Glutamatergic neuron (in vitro differentiated cells): ENCODE measurements at regions not wholly inside any gene's neighbourhood (a gene's known extent, or its start where the extent isn't known, plus 50 kb on each side); places are given as distances from the start of the nearest gene placed in this dataset.

Experiments
- DNase-seq: peaks from one replicate; pipeline ENCODE4 v3.0.0; 2022
- H3K27ac Mint-ChIP-seq: one replicate; pipeline ENCODE4 v1.8.0; 2020; ENCODE audit warnings: mild to moderate bottlenecking, mixed read lengths, inconsistent platforms; ENCODE audit not compliant: unreplicated experiment
- H3K27me3 Mint-ChIP-seq: one replicate; pipeline ENCODE4 v1.8.0; 2020; ENCODE audit warnings: mild to moderate bottlenecking, moderate library complexity, mixed read lengths, inconsistent platforms; ENCODE audit not compliant: unreplicated experiment
- H3K36me3 Mint-ChIP-seq: one replicate; pipeline ENCODE4 v1.8.0; 2020; ENCODE audit warnings: mild to moderate bottlenecking, mixed read lengths, inconsistent platforms; ENCODE audit not compliant: unreplicated experiment
- H3K4me1 Mint-ChIP-seq: one replicate; pipeline ENCODE4 v1.8.0; 2020; ENCODE audit warnings: mild to moderate bottlenecking, low read depth, mixed read lengths, inconsistent platforms; ENCODE audit not compliant: unreplicated experiment
- H3K4me3 Mint-ChIP-seq: one replicate; pipeline ENCODE4 v1.8.0; 2020; ENCODE audit warnings: mild to moderate bottlenecking, mixed read lengths, inconsistent platforms; ENCODE audit not compliant: unreplicated experiment
- H3K9me3 Mint-ChIP-seq: one replicate; pipeline ENCODE4 v1.8.0; 2020; ENCODE audit warnings: mild to moderate bottlenecking, moderate library complexity, mixed read lengths, inconsistent platforms; ENCODE audit not compliant: unreplicated experiment
- CTCF ChIP-seq: fragments of 200-600 bp; sonication (generic); IDR thresholded peaks from one replicate; pipeline ENCODE4 v1.5.0; 2021; ENCODE audit not compliant: partially characterized antibody, unreplicated experiment

GRCh38 chr2:60094450-60094929 lies 459.0 kb downstream of the BCL11A start:
- H3K27ac Mint-ChIP-seq = no peak overlapping the region

GRCh38 chr2:60092781-60093180 lies 460.7 kb downstream of the BCL11A start:
- Mint-ChIP-seq H3K4me1 (no peaks in the 10 kb centered on the region), H3K27ac (no peak overlapping the region), H3K36me3 (no peaks in the 10 kb centered on the region), H3K27me3 (no peaks in the 10 kb centered on the region), H3K9me3 (peaks cover 2% of the 10 kb centered on the region), H3K4me3 (no peak overlapping the region)
- no peak for TF ChIP-seq CTCF
- DNase-seq = no peak

More at GRCh38 chr2:60094450-60094929, 459.0 kb downstream of the BCL11A start:
- peaks cover 2% of the 10 kb centered on the region for H3K9me3 Mint-ChIP-seq
- no peak for DNase-seq
- H3K4me1 Mint-ChIP-seq = no peaks in the 10 kb centered on the region
- H3K27me3 Mint-ChIP-seq = no peaks in the 10 kb centered on the region
- H3K36me3 Mint-ChIP-seq = no peaks in the 10 kb centered on the region
- no peak for TF ChIP-seq CTCF
- H3K4me3 Mint-ChIP-seq = no peak overlapping the region

- Mint-ChIP-seq H3K4me3 (no peak overlapping the region), H3K36me3 (no peaks in the 10 kb centered on the region), H3K4me1 (no peaks in the 10 kb centered on the region), H3K27ac (no peak overlapping the region), H3K9me3 (peaks cover 2% of the 10 kb centered on the region), H3K27me3 (no peaks in the 10 kb centered on the region)
- no peak for TF ChIP-seq CTCF
- no peak for DNase-seq
Observed at GRCh38 chr2:60091894-60092293, 461.6 kb downstream of the BCL11A start.

GRCh38 chr2:60091266-60091665 lies 462.2 kb downstream of the BCL11A start:
- DNase-seq = no peak
- TF ChIP-seq CTCF = no peak
- Mint-ChIP-seq H3K4me1 (no peaks in the 10 kb centered on the region), H3K27me3 (no peaks in the 10 kb centered on the region), H3K9me3 (peaks cover 2% of the 10 kb centered on the region), H3K4me3 (no peak overlapping the region), H3K27ac (no peak overlapping the region), H3K36me3 (no peaks in the 10 kb centered on the region)

- Mint-ChIP-seq H3K27ac (no peak overlapping the region), H3K36me3 (no peaks in the 10 kb centered on the region), H3K9me3 (peaks cover 3% of the 10 kb centered on the region), H3K27me3 (peaks cover 3% of the 10 kb centered on the region), H3K4me3 (no peak overlapping the region), H3K4me1 (peaks cover 5% of the 10 kb centered on the region)
- DNase-seq = no peak
- TF ChIP-seq CTCF = no peak
Observed at GRCh38 chr2:60079562-60079961, 473.9 kb downstream of the BCL11A start.
